GM12878 (cell line): ENCODE measurements at regions not wholly inside any gene's neighbourhood (a gene's known extent, or its start where the extent isn't known, plus 50 kb on each side); places are given as distances from the start of the nearest gene placed in this dataset.

ENCODE experiments used
- ATAC-seq: fragments of 200-7000 bp; cut with Tn5 transposase; 3 replicates; pipeline ENCODE4 v1.9.1; 2020; ENCODE audit warnings: mild to moderate bottlenecking, moderate library complexity
- BruUV-seq: library from RNA; stranded (reverse); fragments of 400-500 nt; replicated peaks from 2 replicates; lab custom pipeline; 2021; lab: Mats Ljungman, UMichigan
- CTCF ChIA-PET: fragments of 300-600 bp; sonication (Branson Sonifier 250); formaldehyde crosslinking; extraction: SDS; loops from one replicate; lab custom pipeline; 2021; ENCODE audit warnings: inconsistent platforms; lab: Yijun Ruan, JAX
- POLR2A ChIA-PET: fragments of 350-600 bp; formaldehyde crosslinking; extraction: SDS; loops from one replicate; lab custom pipeline; 2021; ENCODE audit warnings: inconsistent platforms; lab: Charles Lee
- RAD21 ChIA-PET: fragments of 300-600 bp; sonication (Branson Sonifier 250); formaldehyde crosslinking; loops from one replicate; lab custom pipeline; 2023; ENCODE audit warnings: antibody characterized with exemption; ENCODE audit not compliant: unreplicated experiment; lab: Charles Lee
- SMC1A ChIA-PET: fragments of 300-600 bp; sonication (Branson Sonifier 250); formaldehyde crosslinking; loops from one replicate; lab custom pipeline; 2023; ENCODE audit not compliant: unreplicated experiment, uncharacterized antibody; lab: Charles Lee
- DNase-seq: peaks from one replicate; pipeline ENCODE4 v3.0.0-alpha.2; 2011; ENCODE audit warnings: low read depth, low spot score
- FAIRE-seq: peaks from 3 replicates; lab custom pipeline; 2011; peaks lifted over from hg19 to GRCh38; lab: Jason Lieb, UNC
- H2AFZ ChIP-seq: 2 replicates; pipeline ENCODE4 v1.6.0; 2011; ENCODE audit warnings: low read depth, low read length, control low read depth; ENCODE audit not compliant: control insufficient read depth
- H3K27ac ChIP-seq: 2 replicates; pipeline ENCODE4 v1.5.1; 2011; ENCODE audit warnings: control low read depth; ENCODE audit not compliant: control insufficient read depth, insufficient read depth
- H3K27me3 ChIP-seq, 2 experiments: replicated peaks in 1 of 2; 2 replicates each; pipeline versions ENCODE4 v1.6.0 to v1.6.1; 2011; ENCODE audit warnings: low read length in 1 of 2; ENCODE audit not compliant: control insufficient read depth in 2 of 2, insufficient read depth in 2 of 2
- H3K36me3 ChIP-seq, 2 experiments: 2 replicates each; pipeline ENCODE4 v1.5.1; 2011; ENCODE audit warnings: low read length in 1 of 2; ENCODE audit not compliant: control insufficient read depth in 2 of 2, insufficient read depth in 2 of 2
- H3K4me1 ChIP-seq: 2 replicates; pipeline ENCODE4 v1.6.1; 2011; ENCODE audit warnings: mild to moderate bottlenecking, low read length, moderate library complexity, mixed read lengths; ENCODE audit not compliant: control insufficient read depth, insufficient read depth
- H3K4me2 ChIP-seq: 2 replicates; pipeline ENCODE4 v1.6.0; 2011; ENCODE audit warnings: control low read depth; ENCODE audit not compliant: control insufficient read depth, insufficient read depth
- H3K4me3 ChIP-seq: fragments of 200-600 bp; sonication (generic); 2 replicates; pipeline ENCODE4 v1.5.1; 2016
- H3K79me2 ChIP-seq: 2 replicates; pipeline ENCODE4 v1.6.0; 2011; ENCODE audit warnings: low read length; ENCODE audit not compliant: control insufficient read depth, insufficient read depth
- H3K9ac ChIP-seq: 2 replicates; pipeline ENCODE4 v1.8.0; 2011; ENCODE audit warnings: low read length, control low read depth, mixed read lengths; ENCODE audit not compliant: control insufficient read depth, insufficient read depth
- H3K9me3 ChIP-seq: replicated peaks from 3 replicates; pipeline ENCODE4 v1.5.1; 2011; ENCODE audit warnings: mild to moderate bottlenecking, low read length; ENCODE audit not compliant: control insufficient read depth, insufficient read depth
- H4K20me1 ChIP-seq: 2 replicates; pipeline ENCODE4 v1.6.0; 2011; ENCODE audit not compliant: control insufficient read depth, insufficient read depth
- ASH2L ChIP-seq: fragments of 300-600, 200-600 bp; sonication (generic); IDR thresholded peaks from 2 replicates; pipeline ENCODE4 v1.6.1; 2017; ENCODE audit warnings: low read depth, mild to moderate bottlenecking, borderline replicate concordance
- ATF2 ChIP-seq: IDR thresholded peaks from 2 replicates; pipeline ENCODE4 v1.6.1; 2012; ENCODE audit warnings: low read length, inconsistent platforms
- BRCA1 ChIP-seq: IDR thresholded peaks from 2 replicates; pipeline ENCODE4 v1.6.1; 2011; ENCODE audit warnings: low read depth, low read length, improper control_type of control experiment
- CBFB ChIP-seq: IDR thresholded peaks from 2 replicates; pipeline ENCODE4 v1.6.1; 2016; ENCODE audit warnings: antibody characterized with exemption, low read depth
- CBX3 ChIP-seq: fragments of 200-600 bp; sonication (generic); IDR thresholded peaks from 2 replicates; pipeline ENCODE4 v1.6.1; 2016; ENCODE audit warnings: low read depth, borderline replicate concordance
- ETV6 ChIP-seq, 2 experiments: fragments of 450-650 bp in 1 of 2; IDR thresholded peaks in 1 of 2; conservative IDR thresholded peaks in 1 of 2; 2 replicates each; pipeline ENCODE4 v1.6.1; 2014; ENCODE audit warnings: antibody characterized with exemption in 1 of 2, borderline replicate concordance in 1 of 2, low read depth in 1 of 2, mild to moderate bottlenecking in 1 of 2, moderate library complexity in 1 of 2
- GABPA ChIP-seq: IDR thresholded peaks from 2 replicates; pipeline ENCODE4 v1.6.1; 2014; ENCODE audit warnings: antibody characterized with exemption, low read depth, mild to moderate bottlenecking, inconsistent platforms
- IKZF2 ChIP-seq, 2 experiments: fragments of 450-650 bp; IDR thresholded peaks; 2 replicates each; pipeline ENCODE4 v1.6.1; 2017; ENCODE audit warnings: mild to moderate bottlenecking in 2 of 2, moderate library complexity in 2 of 2
- IRF5 ChIP-seq: fragments of 450-650 bp; IDR thresholded peaks from 2 replicates; pipeline ENCODE4 v1.6.1; 2017; ENCODE audit warnings: borderline replicate concordance
- PKNOX1 ChIP-seq: fragments of 450-650 bp; IDR thresholded peaks from 2 replicates; pipeline ENCODE4 v1.6.1; 2016; ENCODE audit warnings: mild to moderate bottlenecking
- POLR2AphosphoS5 ChIP-seq: IDR thresholded peaks from 2 replicates; pipeline ENCODE4 v1.6.1; 2011; ENCODE audit warnings: mild to moderate bottlenecking, low read length, inconsistent platforms
- POU2F2 ChIP-seq: IDR thresholded peaks from 3 replicates; pipeline ENCODE4 v1.6.1; 2011; ENCODE audit warnings: low read depth, mild to moderate bottlenecking, low read length, borderline replicate concordance
- RAD51 ChIP-seq: fragments of 450-650 bp; IDR thresholded peaks from 2 replicates; pipeline ENCODE4 v1.6.1; 2016; ENCODE audit warnings: moderate library complexity, mild to moderate bottlenecking, inconsistent platforms
- RBBP5 ChIP-seq: fragments of 200-600 bp; sonication (generic); conservative IDR thresholded peaks from 2 replicates; pipeline ENCODE4 v1.6.1; 2016
- RELA ChIP-seq: fragments of 450-650 bp; IDR thresholded peaks from 2 replicates; pipeline ENCODE4 v1.8.0; 2014; ENCODE audit warnings: borderline replicate concordance; ENCODE audit not compliant: partially characterized antibody
- RUNX3 ChIP-seq: IDR thresholded peaks from 2 replicates; pipeline ENCODE4 v1.6.1; 2012; ENCODE audit warnings: low read length, inconsistent platforms
- SKIL ChIP-seq: fragments of 450-650 bp; IDR thresholded peaks from 2 replicates; pipeline ENCODE4 v1.6.1; 2017; ENCODE audit warnings: mild to moderate bottlenecking, low read depth, inconsistent platforms; ENCODE audit not compliant: poor library complexity, severe bottlenecking
- SREBF1 ChIP-seq: IDR thresholded peaks from 2 replicates; pipeline ENCODE4 v1.6.1; 2012; ENCODE audit warnings: mild to moderate bottlenecking, low read length
- SUZ12 ChIP-seq: fragments of 200-600 bp; sonication (generic); IDR thresholded peaks from one replicate; pipeline ENCODE4 v1.6.1; 2018; ENCODE audit warnings: antibody characterized with exemption, mild to moderate bottlenecking; ENCODE audit not compliant: unreplicated experiment
- TARDBP ChIP-seq: IDR thresholded peaks from 2 replicates; pipeline ENCODE4 v1.6.1; 2016; ENCODE audit warnings: borderline replicate concordance
- WGBS: methylation state at CpG from one replicate; pipeline ENCODE4 v1.1.6; 2016; ENCODE audit warnings: low lambda C conversion rate; ENCODE audit not compliant: insufficient replicate concordance, insufficient coverage; ENCODE audit errors: missing lambda C conversion rate; 5-methylcytosine and 5-hydroxymethylcytosine counted together
- in situ Hi-C: fragments of 300-500 bp; cut with MboI; formaldehyde crosslinking; loops from 9 replicates; pipeline ENCODE4 v1.14.3; 2018; ENCODE audit warnings: mixed read lengths
- intact Hi-C: fragments of 100-400 bp; cut with micrococcal nuclease; formaldehyde crosslinking; loops from one replicate; pipeline ENCODE4 v1.14.2; 2022; ENCODE audit not compliant: unreplicated experiment

- Histone ChIP-seq H3K79me2 (peaks cover 4% of the 10 kb centered on the region), H4K20me1 (no peaks in the 10 kb centered on the region), H3K4me1 (peaks cover 18% of the 10 kb centered on the region), H3K36me3 (peaks cover 2 to 8% of the 10 kb centered on the region in 2 experiments; a peak in 3 of 4 replicates), H3K4me2 (no peak overlapping the region), H3K4me3 (no peak overlapping the region), H2AFZ (no peak overlapping the region), H3K27ac (no peak overlapping the region), H3K9me3 (no peaks in the 10 kb centered on the region), H3K9ac (no peak overlapping the region), H3K27me3 (no peaks in the 10 kb centered on the region)
- ATAC-seq (no peak), DNase-seq (no peak), FAIRE-seq (no peak)
- ChIA-PET SMC1A (no interaction called here), POLR2A (interaction anchor here (1.8 to 1.9 kb wide), 2 partner anchors 10 to 14 kb away, joined by 5 to 6 read pairs; no protein-coding TSS in a partner anchor), RAD21 (no interaction called here), CTCF (interaction anchor here (1.8 to 4.5 kb wide), 2 partner anchors 11 to 19 kb away, joined by 11 to 31 read pairs; no protein-coding TSS in a partner anchor)
- TF ChIP-seq POU2F2 (no peak), CBX3 (no peak), SREBF1 (no peak), BRCA1 (no peak), RUNX3 (no peak), TARDBP (no peak), RBBP5 (no peak), POLR2AphosphoS5 (no peak), ATF2 (no peak), SUZ12 (no peak), ETV6 (conservative IDR thresholded peaks at IDR 0.05 in 1 of 2, IDR thresholded peaks at IDR 0.05 in 1 of 2; ENCODE audit: borderline replicate concordance in 1 of 2, low read depth in 1 of 2) (no peak), ASH2L (no peak), CBFB (no peak), RAD51 (no peak), PKNOX1 (no peak), IKZF2 (IDR thresholded peaks at IDR 0.05) (no peak), RELA (no peak), IRF5 (no peak), SKIL (no peak), GABPA (no peak)
- BruUV-seq, result no TSS peak
- in situ Hi-C loops (no loop called here), intact Hi-C loops (no loop called here)
- 87% methylated on average over 17 of the region's 17 CpGs for WGBS
Measured at GRCh38 chr17:77419547-77420094, 278.9 kb downstream of the SEC14L1 start.
